GM23338 (cell line): ENCODE measurements at regions not wholly inside any gene's neighbourhood (a gene's known extent, or its start where the extent isn't known, plus 50 kb on each side); places are given as distances from the start of the nearest gene placed in this dataset.

Source experiments
- ATAC-seq: fragments of 200-7000 bp; cut with Tn5 transposase; 3 replicates; pipeline ENCODE4 v1.9.1; 2020
- DNase-seq: peaks from one replicate; pipeline ENCODE4 v3.0.0-alpha.2; 2015; ENCODE audit warnings: low spot score
- H2AFZ ChIP-seq: fragments of 200-600 bp; sonication (generic); 2 replicates; pipeline ENCODE4 v1.8.0; 2016; ENCODE audit warnings: antibody characterized with exemption, mild to moderate bottlenecking, moderate library complexity
- H3F3A ChIP-seq: fragments of 200-600 bp; sonication (generic); replicated peaks from 2 replicates; pipeline ENCODE4 v1.8.0; 2017; ENCODE audit warnings: antibody characterized with exemption, mixed run types, low read depth
- H3K27ac ChIP-seq: fragments of 200-600 bp; sonication (generic); 2 replicates; pipeline ENCODE4 v1.6.1; 2016; ENCODE audit warnings: low read depth
- H3K27me3 ChIP-seq: fragments of 200-600 bp; sonication (generic); 2 replicates; pipeline ENCODE4 v1.8.0; 2016; ENCODE audit warnings: mild to moderate bottlenecking, mixed run types, moderate library complexity; ENCODE audit not compliant: insufficient read depth
- H3K36me3 ChIP-seq: fragments of 200-600 bp; sonication (generic); 2 replicates; pipeline ENCODE4 v1.8.0; 2016; ENCODE audit warnings: mild to moderate bottlenecking; ENCODE audit not compliant: insufficient read depth
- H3K4me1 ChIP-seq: fragments of 200-600 bp; sonication (generic); 2 replicates; pipeline ENCODE4 v1.8.0; 2016; ENCODE audit warnings: mild to moderate bottlenecking, moderate library complexity; ENCODE audit not compliant: insufficient read depth
- H3K4me2 ChIP-seq: fragments of 200-600 bp; sonication (generic); 2 replicates; pipeline ENCODE4 v1.7.1; 2017; ENCODE audit warnings: mixed run types
- H3K4me3 ChIP-seq: fragments of 200-600 bp; sonication (generic); 2 replicates; pipeline ENCODE4 v1.6.1; 2016; ENCODE audit warnings: mixed run types
- H3K79me2 ChIP-seq: fragments of 200-600 bp; sonication (generic); replicated peaks from 2 replicates; pipeline ENCODE4 v1.8.0; 2017; ENCODE audit warnings: mild to moderate bottlenecking; ENCODE audit not compliant: insufficient read depth
- H3K9me2 ChIP-seq: fragments of 200-600 bp; sonication (generic); 2 replicates; pipeline ENCODE4 v1.8.0; 2017; ENCODE audit not compliant: insufficient read depth
- H4K20me1 ChIP-seq: fragments of 200-600 bp; sonication (generic); replicated peaks from 2 replicates; pipeline ENCODE4 v1.8.0; 2017; ENCODE audit warnings: mild to moderate bottlenecking; ENCODE audit not compliant: insufficient read depth
- H3K27ac Mint-ChIP-seq: 2 replicates; pipeline ENCODE4 v1.8.0; 2020; ENCODE audit warnings: inconsistent platforms, mild to moderate bottlenecking, moderate library complexity, mixed read lengths
- H3K27me3 Mint-ChIP-seq: 3 replicates; pipeline ENCODE4 v1.8.0; 2022; ENCODE audit warnings: low read depth, mild to moderate bottlenecking, moderate library complexity, mixed read lengths, inconsistent platforms; ENCODE audit not compliant: insufficient read depth, poor library complexity
- H3K36me3 Mint-ChIP-seq: 3 replicates; pipeline ENCODE4 v1.8.0; 2021; ENCODE audit warnings: low read depth, mild to moderate bottlenecking, inconsistent platforms, moderate library complexity, mixed read lengths
- H3K4me1 Mint-ChIP-seq: 3 replicates; pipeline ENCODE4 v1.8.0; 2020; ENCODE audit warnings: mild to moderate bottlenecking, inconsistent platforms, mixed read lengths
- H3K4me3 Mint-ChIP-seq: 3 replicates; pipeline ENCODE4 v1.8.0; 2021; ENCODE audit warnings: moderate library complexity, mild to moderate bottlenecking, inconsistent platforms, mixed read lengths
- H3K9me3 Mint-ChIP-seq: 3 replicates; pipeline ENCODE4 v1.8.0; 2020; ENCODE audit warnings: moderate library complexity, mild to moderate bottlenecking, inconsistent platforms, mixed read lengths
- CREB1 ChIP-seq: fragments of 250-450 bp; sonication (Bioruptor Pico); IDR thresholded peaks from 2 replicates; pipeline ENCODE4 v1.5.0; 2020; ENCODE audit warnings: low read depth, mild to moderate bottlenecking, moderate library complexity
- NANOG ChIP-seq: IDR thresholded peaks from 2 replicates; pipeline ENCODE4 v1.6.1; 2016; ENCODE audit warnings: antibody characterized with exemption, borderline replicate concordance
- POLR2AphosphoS5 ChIP-seq: IDR thresholded peaks from 2 replicates; pipeline ENCODE4 v1.6.1; 2016; ENCODE audit warnings: antibody characterized with exemption, low read depth
- REST ChIP-seq: IDR thresholded peaks from one replicate; pipeline ENCODE4 v1.6.1; 2018; ENCODE audit warnings: antibody characterized with exemption; ENCODE audit not compliant: unreplicated experiment
- ZNF114 ChIP-seq: fragments of 250-450 bp; sonication (Bioruptor Pico); IDR thresholded peaks from 2 replicates; pipeline ENCODE4 v1.5.0; 2020; ENCODE audit warnings: mild to moderate bottlenecking, moderate library complexity
- ZNF331 ChIP-seq: fragments of 250-450 bp; sonication (Bioruptor Pico); IDR thresholded peaks from 2 replicates; pipeline ENCODE4 v1.5.0; 2020; ENCODE audit warnings: low read depth, mild to moderate bottlenecking, moderate library complexity
- TF ChIP-seq, protein P1 (sequence below): IDR thresholded peaks from 2 replicates; pipeline ENCODE4 v1.6.1; 2016; ENCODE audit warnings: antibody characterized with exemption
- TF ChIP-seq, protein P2 (sequence below): fragments of 250-450 bp; sonication (Bioruptor Pico); IDR thresholded peaks from 2 replicates; pipeline ENCODE4 v1.5.0; 2020; ENCODE audit warnings: mild to moderate bottlenecking, moderate library complexity

DNA sequence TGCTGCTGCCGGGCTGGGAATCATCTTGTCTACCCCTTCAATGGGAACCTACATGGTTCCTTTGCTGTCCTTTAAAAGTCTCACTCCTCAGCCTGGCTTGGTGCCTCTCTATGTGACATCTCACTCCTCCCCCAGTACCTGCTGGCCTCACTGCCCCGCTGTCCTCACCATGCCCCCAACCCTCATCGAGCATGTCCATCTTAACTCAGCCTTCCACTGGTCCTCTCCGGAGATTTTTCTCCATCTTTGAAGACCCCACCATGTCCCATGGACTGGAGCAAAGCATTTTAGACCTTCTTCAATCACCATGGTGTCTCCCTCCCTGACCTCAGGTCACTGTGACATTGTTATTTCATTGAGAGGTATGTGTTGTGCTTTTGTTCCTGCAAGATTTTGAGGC lies 58.1 kb upstream of the SIX3 start (continued):
- TF ChIP-seq REST (no peak), ZNF114 (CRISPR knock-in tag) (no peak), POLR2AphosphoS5 (no peak), NANOG (no peak)

- Histone ChIP-seq H3K4me1 (peaks cover 23% of the 10 kb centered on the region; the same call in 1 of the 2 replicates), H4K20me1 (no peaks in the 10 kb centered on the region), H3K27me3 (no peaks in the 10 kb centered on the region), H3K9me2 (peaks cover 17% of the 10 kb centered on the region; the same call in 1 of the 2 replicates), H3K27ac (no peak overlapping the region), H3K4me3 (no peak overlapping the region), H2AFZ (peak overlapping the region; percentile 56; the same call in 1 of the 2 replicates), H3K36me3 (no peaks in the 10 kb centered on the region), H3F3A (0 out of 2 replicates have a peak, but pooled peaks cover 2% of the 10 kb centered on the region), H3K79me2 (no peaks in the 10 kb centered on the region), H3K4me2 (no peak overlapping the region)
- H3K27me3 Mint-ChIP-seq, result no peaks in the 10 kb centered on the region
- ATAC-seq (no peak), DNase-seq (no peak)
- no peaks in the 10 kb centered on the region for H3K36me3 Mint-ChIP-seq
- H3K27ac Mint-ChIP-seq, result no peak overlapping the region
- no peaks in the 10 kb centered on the region; the same call in 2 of the 3 replicates for H3K9me3 Mint-ChIP-seq
- H3K4me3 Mint-ChIP-seq, result no peak overlapping the region
- peaks cover 23% of the 10 kb centered on the region for H3K4me1 Mint-ChIP-seq
- TF ChIP-seq, protein P1, sequence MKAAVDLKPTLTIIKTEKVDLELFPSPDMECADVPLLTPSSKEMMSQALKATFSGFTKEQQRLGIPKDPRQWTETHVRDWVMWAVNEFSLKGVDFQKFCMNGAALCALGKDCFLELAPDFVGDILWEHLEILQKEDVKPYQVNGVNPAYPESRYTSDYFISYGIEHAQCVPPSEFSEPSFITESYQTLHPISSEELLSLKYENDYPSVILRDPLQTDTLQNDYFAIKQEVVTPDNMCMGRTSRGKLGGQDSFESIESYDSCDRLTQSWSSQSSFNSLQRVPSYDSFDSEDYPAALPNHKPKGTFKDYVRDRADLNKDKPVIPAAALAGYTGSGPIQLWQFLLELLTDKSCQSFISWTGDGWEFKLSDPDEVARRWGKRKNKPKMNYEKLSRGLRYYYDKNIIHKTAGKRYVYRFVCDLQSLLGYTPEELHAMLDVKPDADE, result no peak
- TF ChIP-seq, protein P2, sequence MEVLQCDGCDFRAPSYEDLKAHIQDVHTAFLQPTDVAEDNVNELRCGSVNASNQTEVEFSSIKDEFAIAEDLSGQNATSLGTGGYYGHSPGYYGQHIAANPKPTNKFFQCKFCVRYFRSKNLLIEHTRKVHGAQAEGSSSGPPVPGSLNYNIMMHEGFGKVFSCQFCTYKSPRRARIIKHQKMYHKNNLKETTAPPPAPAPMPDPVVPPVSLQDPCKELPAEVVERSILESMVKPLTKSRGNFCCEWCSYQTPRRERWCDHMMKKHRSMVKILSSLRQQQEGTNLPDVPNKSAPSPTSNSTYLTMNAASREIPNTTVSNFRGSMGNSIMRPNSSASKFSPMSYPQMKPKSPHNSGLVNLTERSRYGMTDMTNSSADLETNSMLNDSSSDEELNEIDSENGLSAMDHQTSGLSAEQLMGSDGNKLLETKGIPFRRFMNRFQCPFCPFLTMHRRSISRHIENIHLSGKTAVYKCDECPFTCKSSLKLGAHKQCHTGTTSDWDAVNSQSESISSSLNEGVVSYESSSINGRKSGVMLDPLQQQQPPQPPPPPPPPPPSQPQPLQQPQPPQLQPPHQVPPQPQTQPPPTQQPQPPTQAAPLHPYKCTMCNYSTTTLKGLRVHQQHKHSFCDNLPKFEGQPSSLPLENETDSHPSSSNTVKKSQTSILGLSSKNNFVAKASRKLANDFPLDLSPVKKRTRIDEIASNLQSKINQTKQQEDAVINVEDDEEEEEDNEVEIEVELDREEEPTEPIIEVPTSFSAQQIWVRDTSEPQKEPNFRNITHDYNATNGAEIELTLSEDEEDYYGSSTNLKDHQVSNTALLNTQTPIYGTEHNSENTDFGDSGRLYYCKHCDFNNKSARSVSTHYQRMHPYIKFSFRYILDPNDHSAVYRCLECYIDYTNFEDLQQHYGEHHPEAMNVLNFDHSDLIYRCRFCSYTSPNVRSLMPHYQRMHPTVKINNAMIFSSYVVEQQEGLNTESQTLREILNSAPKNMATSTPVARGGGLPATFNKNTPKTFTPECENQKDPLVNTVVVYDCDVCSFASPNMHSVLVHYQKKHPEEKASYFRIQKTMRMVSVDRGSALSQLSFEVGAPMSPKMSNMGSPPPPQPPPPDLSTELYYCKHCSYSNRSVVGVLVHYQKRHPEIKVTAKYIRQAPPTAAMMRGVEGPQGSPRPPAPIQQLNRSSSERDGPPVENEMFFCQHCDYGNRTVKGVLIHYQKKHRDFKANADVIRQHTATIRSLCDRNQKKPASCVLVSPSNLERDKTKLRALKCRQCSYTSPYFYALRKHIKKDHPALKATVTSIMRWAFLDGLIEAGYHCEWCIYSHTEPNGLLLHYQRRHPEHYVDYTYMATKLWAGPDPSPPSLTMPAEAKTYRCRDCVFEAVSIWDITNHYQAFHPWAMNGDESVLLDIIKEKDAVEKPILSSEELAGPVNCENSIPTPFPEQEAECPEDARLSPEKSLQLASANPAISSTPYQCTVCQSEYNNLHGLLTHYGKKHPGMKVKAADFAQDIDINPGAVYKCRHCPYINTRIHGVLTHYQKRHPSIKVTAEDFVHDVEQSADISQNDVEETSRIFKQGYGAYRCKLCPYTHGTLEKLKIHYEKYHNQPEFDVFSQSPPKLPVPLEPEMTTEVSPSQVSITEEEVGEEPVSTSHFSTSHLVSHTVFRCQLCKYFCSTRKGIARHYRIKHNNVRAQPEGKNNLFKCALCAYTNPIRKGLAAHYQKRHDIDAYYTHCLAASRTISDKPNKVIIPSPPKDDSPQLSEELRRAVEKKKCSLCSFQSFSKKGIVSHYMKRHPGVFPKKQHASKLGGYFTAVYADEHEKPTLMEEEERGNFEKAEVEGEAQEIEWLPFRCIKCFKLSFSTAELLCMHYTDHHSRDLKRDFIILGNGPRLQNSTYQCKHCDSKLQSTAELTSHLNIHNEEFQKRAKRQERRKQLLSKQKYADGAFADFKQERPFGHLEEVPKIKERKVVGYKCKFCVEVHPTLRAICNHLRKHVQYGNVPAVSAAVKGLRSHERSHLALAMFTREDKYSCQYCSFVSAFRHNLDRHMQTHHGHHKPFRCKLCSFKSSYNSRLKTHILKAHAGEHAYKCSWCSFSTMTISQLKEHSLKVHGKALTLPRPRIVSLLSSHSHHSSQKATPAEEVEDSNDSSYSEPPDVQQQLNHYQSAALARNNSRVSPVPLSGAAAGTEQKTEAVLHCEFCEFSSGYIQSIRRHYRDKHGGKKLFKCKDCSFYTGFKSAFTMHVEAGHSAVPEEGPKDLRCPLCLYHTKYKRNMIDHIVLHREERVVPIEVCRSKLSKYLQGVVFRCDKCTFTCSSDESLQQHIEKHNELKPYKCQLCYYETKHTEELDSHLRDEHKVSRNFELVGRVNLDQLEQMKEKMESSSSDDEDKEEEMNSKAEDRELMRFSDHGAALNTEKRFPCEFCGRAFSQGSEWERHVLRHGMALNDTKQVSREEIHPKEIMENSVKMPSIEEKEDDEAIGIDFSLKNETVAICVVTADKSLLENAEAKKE (CRISPR knock-in tag), result no peak
- TF ChIP-seq CREB1 (CRISPR knock-in tag), result no peak
- TF ChIP-seq NANOG, result no peak
- no peak for TF ChIP-seq ZNF331
Observed at GRCh38 chr2:44884231-44884630, 57.3 kb upstream of the SIX3 start.
